ENCODE measurements at regions not wholly inside any gene's neighbourhood (a gene's known extent, or its start where the extent isn't known, plus 50 kb on each side); places are given as distances from the start of the nearest gene placed in this dataset.

DNA sequence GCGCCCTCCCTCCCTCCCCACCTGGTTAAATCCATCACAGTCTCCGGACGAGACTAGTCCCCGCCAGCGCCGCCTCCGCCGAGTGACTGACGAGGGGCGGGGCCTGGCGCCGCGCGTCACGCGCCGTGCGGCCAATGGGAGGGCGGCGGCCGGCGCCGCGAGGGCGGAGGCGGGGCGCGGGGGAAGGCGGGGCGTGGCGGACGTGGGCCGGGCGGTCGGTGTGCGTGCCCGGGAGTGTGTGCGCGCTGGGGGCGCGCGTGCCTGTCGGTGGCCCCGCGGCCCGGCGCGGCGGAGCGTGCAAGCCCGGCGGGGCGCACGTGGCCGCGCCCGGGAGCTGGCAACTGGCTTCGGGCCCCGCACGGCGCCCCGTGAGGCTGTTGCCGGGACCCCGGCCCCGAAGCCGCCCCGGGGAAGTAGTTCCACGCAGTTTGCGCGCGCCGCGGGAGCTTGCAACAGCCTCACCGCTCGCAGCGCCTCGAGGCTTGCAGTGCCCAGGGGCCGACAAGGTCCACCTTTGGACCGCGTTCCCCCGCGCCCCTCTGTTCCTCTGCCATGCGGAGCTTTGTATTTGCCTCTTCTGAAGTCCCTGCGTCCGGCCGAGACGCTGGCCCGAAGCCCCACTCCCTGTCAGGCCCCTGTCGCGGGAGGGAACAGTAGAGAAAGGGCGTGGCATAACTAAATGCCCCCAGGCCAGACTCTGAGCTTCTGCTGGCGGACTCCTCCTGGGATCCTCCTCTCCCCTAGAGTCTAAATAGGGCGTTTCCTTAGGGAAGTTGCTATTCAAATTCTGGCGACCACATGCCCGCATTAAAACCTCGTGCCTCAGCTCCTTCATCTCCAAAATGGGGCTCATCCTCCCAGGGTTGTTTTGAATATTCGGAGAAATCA is 400.9 kb downstream of the SHQ1 start:
- peak; percentile 85 for DNase-seq (ENCODE audit: insufficient read length, low spot score)
- TF ChIP-seq PAX5 (IDR thresholded peaks at IDR 0.05; ENCODE audit: insufficient read depth, low read length, severe bottlenecking) (peak; percentile 77), TAF1 (IDR thresholded peaks at IDR 0.05; ENCODE audit: low read depth, low read length) (no peak)
- FAIRE-seq = peak; percentile 99

DNA sequence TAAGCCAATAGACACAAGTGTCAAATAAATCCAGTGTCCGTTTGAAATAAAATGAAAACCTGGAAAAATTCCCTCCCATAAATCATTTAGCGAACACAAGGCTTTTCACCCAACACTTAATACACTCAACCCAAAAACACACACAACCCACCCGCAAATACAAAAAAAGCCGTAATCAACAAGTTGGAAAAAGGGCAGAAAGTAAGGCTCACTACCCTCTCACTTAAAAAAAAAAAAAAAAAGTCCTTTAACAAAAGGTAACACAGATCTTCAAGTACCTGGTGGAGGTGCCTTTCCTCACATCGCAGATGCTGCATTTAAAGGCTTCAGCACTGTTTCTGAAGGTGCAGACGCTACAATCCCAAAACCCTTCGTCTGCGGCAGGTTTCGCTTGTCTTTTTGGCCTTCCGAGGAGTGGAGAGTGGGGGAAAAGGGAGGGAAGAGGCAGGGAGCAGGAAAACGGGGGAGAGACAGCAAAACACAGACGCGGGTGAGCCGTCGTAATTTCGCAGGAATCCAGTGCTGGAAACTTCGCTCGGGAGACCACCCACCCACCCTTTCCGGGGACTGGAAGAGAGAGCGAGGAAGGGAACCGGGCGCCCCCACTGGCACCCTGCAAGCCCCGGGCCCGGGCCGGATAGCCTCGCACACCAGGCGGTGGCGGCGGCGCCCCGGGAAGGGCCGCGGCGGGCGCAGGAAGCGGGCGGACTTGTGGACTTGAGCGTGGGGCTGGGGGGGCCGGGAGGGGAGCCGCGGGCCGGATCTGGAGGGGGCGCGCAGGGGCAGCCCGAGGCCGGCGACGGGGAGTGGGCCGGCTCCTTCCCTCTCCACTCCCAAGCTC is 401.8 kb downstream of the SHQ1 start, which contains the start of gene RYBP:
RYBP (minus strand) TSS at position 404 of the 841 bp plus-strand sequence.
- DNase-seq (ENCODE audit: insufficient read length, low spot score) (no peak), FAIRE-seq (no peak)
- TF ChIP-seq POU2F2 (IDR thresholded peaks at IDR 0.05; ENCODE audit: low read depth, low read length) (no peak), PAX5 (IDR thresholded peaks at IDR 0.05; ENCODE audit: insufficient read depth, low read length, severe bottlenecking) (no peak), POLR2AphosphoS5 (IDR thresholded peaks at IDR 0.05; ENCODE audit: low read depth, low read length) (no peak), POLR2A (IDR thresholded peaks at IDR 0.05; ENCODE audit: low read depth, low read length) (0 out of 2 replicates have a peak, but pooled peaks have one; percentile 22)

DNA sequence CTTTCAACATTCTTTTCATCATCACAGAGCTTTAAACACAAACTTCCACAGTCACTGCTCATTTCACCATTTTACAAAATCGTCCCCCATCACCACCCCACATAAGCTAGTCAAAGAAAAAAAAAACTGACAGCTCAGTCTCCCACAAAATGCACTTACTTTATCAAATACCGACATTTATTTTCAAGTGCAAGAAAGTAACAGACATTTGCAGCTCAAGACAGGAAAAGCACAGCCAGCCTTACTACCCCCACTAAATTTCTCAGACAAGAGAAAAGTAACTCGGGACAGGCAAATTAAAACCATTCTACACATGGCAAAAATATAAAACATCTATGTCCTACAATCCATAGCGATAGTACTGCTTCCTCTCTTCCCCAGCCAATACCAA is 402.4 kb downstream of the SHQ1 start:
- FAIRE-seq (peak; percentile 64), DNase-seq (ENCODE audit: insufficient read length, low spot score) (no peak)
- TF ChIP-seq SPI1 (IDR thresholded peaks at IDR 0.05; ENCODE audit: low read depth, low read length) = no peak
- TF ChIP-seq PAX5 (IDR thresholded peaks at IDR 0.05; ENCODE audit: insufficient read depth, low read length, severe bottlenecking) = no peak
- no peak for TF ChIP-seq POLR2AphosphoS5 (IDR thresholded peaks at IDR 0.05; ENCODE audit: low read depth, low read length)
- no peak for TF ChIP-seq TAF1 (IDR thresholded peaks at IDR 0.05; ENCODE audit: low read depth, low read length)
- no peak for TF ChIP-seq POLR2A (IDR thresholded peaks at IDR 0.05; ENCODE audit: low read depth, low read length)
- TF ChIP-seq POU2F2 (IDR thresholded peaks at IDR 0.05; ENCODE audit: low read depth, low read length) = no peak

DNA sequence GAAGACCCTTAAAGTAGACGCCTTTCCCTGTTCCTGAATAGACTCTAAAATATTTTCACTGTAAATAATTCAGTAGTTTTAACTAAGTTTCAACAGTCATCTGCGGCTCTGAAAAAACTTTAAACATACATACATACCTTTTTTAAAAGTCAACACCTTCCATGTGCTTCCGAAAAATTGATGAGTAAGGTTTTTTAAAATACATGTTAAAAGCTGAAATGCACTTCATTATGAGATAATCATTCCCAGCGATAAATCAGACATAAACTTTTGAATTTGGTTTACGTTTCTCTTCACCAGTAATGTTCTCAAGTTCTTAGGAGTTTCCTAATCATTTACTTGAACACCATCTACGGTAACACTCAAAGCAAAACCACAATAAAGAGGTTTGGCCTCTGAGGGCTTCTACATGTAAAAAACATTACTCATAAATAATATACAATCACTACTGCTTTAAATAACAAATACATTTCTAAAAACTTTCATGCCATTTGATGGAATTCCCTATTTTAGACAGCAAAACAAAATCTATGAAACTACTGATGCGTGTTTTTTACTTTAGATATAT is 403.5 kb downstream of the SHQ1 start:
- no peak for TF ChIP-seq POU2F2 (IDR thresholded peaks at IDR 0.05; ENCODE audit: low read depth, low read length)
- no peak for TF ChIP-seq SPI1 (IDR thresholded peaks at IDR 0.05; ENCODE audit: low read depth, low read length)
- TF ChIP-seq POLR2A (IDR thresholded peaks at IDR 0.05; ENCODE audit: low read depth, low read length) = no peak
- TF ChIP-seq POLR2AphosphoS5 (IDR thresholded peaks at IDR 0.05; ENCODE audit: low read depth, low read length) = no peak
- no peak for TF ChIP-seq TAF1 (IDR thresholded peaks at IDR 0.05; ENCODE audit: low read depth, low read length)
- no peak for TF ChIP-seq PAX5 (IDR thresholded peaks at IDR 0.05; ENCODE audit: insufficient read depth, low read length, severe bottlenecking)
- DNase-seq (ENCODE audit: insufficient read length, low spot score) = no peak
- FAIRE-seq = no peak

DNA sequence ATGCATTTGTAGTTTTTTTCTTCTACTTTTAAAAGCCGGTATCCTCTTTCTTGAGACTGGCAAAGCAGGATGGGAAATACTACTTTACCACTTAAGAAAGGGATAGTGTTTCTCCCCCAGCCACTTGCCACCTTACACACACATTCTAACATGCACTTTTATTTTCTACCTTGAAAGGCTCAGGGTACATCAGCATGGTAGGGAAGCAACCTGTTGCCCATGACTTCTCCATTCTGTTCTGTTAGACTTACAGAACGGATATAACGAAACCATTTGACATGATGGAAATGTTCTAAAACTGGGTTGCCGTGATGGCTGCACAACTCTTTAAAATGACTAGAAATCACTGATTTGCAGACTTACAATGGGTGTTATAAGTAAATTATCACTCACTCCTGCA is 405.5 kb downstream of the SHQ1 start:
- no peak for FAIRE-seq
- DNase-seq (ENCODE audit: insufficient read length, low spot score) = no peak
- no peak for TF ChIP-seq TAF1 (IDR thresholded peaks at IDR 0.05; ENCODE audit: low read depth, low read length)
- TF ChIP-seq PAX5 (IDR thresholded peaks at IDR 0.05; ENCODE audit: insufficient read depth, low read length, severe bottlenecking) = no peak
- TF ChIP-seq POU2F2 (IDR thresholded peaks at IDR 0.05; ENCODE audit: low read depth, low read length) = no peak
- no peak for TF ChIP-seq POLR2AphosphoS5 (IDR thresholded peaks at IDR 0.05; ENCODE audit: low read depth, low read length)
- no peak for TF ChIP-seq POLR2A (IDR thresholded peaks at IDR 0.05; ENCODE audit: low read depth, low read length)
- TF ChIP-seq SPI1 (IDR thresholded peaks at IDR 0.05; ENCODE audit: low read depth, low read length) = no peak

DNA sequence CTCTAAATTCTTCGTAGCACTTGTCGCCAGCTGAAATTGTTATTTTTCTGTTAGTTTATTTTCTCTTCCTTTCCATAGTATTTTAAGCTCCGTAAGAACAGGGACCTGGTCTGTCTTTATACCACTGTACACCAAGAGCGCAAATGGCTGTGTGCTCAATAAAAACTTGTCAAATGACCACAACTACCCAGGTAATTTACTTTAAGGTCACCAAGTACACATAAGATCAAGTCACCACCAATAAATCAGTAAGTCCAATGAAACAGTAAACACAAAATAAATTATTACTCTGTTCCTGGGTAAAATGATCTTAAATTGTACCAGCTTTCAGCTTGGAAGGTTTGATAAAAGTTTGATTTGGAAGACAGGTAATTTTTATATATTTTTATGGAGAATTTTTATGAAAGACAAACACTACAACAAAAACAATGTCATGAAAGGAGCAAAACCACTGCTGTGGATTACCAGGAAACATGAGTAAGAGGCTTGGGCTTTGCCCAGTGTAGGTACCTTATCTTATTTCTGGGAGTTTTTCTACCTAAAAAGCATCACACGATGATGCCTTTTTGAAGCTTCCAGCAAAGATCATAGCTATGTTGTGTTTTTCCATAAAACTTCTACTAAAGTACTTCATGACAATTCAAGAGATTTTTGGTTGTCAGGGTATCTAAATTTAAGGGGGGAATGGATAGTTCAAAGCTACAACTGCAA is 406.8 kb downstream of the SHQ1 start:
- TF ChIP-seq POU2F2 (IDR thresholded peaks at IDR 0.05; ENCODE audit: low read depth, low read length) (no peak), TAF1 (IDR thresholded peaks at IDR 0.05; ENCODE audit: low read depth, low read length) (no peak), SPI1 (IDR thresholded peaks at IDR 0.05; ENCODE audit: low read depth, low read length) (no peak), POLR2AphosphoS5 (IDR thresholded peaks at IDR 0.05; ENCODE audit: low read depth, low read length) (no peak), POLR2A (IDR thresholded peaks at IDR 0.05; ENCODE audit: low read depth, low read length) (no peak), PAX5 (IDR thresholded peaks at IDR 0.05; ENCODE audit: insufficient read depth, low read length, severe bottlenecking) (no peak)
- FAIRE-seq (no peak), DNase-seq (ENCODE audit: insufficient read length, low spot score) (no peak)

DNA sequence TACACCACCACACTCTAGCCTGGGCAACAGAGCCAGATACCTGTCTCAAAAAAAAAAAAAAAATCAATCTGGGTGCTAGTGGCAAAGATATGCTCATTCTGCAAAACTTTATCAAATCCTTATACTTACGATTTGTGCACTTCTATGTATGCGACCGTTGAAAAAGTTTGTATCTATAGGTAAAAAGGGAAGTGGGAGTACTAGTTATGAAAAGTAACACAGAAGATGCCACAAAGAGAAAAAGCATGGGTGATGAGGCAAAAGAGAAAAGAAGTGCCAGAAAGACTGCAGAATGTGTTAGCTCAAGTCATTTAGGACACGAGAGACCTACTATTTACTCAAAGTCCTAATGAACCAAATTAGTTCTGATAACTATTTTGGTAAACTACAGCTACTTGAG is 407.8 kb downstream of the SHQ1 start:
- TF ChIP-seq SPI1 (IDR thresholded peaks at IDR 0.05; ENCODE audit: low read depth, low read length) (peak; percentile 96), TAF1 (IDR thresholded peaks at IDR 0.05; ENCODE audit: low read depth, low read length) (no peak)
- no peak for DNase-seq (ENCODE audit: insufficient read length, low spot score)

DNA sequence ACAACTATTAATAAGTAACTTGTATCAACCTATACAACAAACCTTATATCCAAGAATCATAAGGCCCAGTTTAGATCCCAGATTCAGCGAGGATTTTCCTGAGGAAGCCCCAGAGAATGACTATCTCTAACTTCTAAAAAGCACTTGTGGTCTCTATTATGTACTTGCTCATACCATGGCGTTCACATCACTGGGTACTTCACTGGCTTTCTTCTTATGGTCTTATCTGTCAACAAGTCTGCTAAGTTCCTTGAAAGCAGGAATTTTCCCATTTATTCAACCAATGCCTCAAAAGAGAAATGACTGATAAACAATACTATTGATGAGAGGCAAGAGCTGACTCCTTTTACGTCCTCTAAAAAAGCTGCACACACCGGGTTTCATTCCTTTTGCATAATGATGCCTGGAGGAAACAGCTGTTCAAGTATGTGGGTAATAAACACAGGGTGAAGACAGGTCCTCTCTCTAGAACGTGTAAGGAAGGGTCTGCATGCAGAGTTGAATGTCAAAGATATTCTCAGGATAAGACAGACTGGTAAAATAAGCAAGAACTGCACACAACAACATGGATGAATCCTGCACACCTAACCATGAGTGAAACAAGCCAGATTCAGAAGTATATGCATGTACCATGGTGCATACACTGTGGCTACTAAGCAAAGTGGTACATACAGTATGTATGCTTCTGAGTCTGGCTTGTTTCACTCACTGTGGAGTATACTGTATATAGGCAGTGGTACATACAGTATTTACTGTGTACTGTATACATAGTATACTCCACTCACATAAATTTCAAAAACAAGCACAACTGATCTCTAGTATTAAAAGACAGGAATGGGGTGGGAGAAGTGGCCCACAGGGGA is 408.7 kb downstream of the SHQ1 start:
- DNase-seq (ENCODE audit: insufficient read length, low spot score) = no peak
- peak; percentile 81 for FAIRE-seq
- no peak for TF ChIP-seq PAX5 (IDR thresholded peaks at IDR 0.05; ENCODE audit: insufficient read depth, low read length, severe bottlenecking)
- no peak for TF ChIP-seq POLR2AphosphoS5 (IDR thresholded peaks at IDR 0.05; ENCODE audit: low read depth, low read length)
- TF ChIP-seq POU2F2 (IDR thresholded peaks at IDR 0.05; ENCODE audit: low read depth, low read length) = peak; percentile 83

More for the DNA sequence above, 407.8 kb downstream of the SHQ1 start:
- FAIRE-seq = peak; percentile 70

All from GM12891 (cell line).